Keratinocyte (primary cell): ENCODE measurements at regions not wholly inside any gene's neighbourhood (a gene's known extent, or its start where the extent isn't known, plus 50 kb on each side); places are given as distances from the start of the nearest gene placed in this dataset.

Experiments used
- DNase-seq: peaks from one replicate; pipeline ENCODE4 v3.0.0-alpha.2; 2011; ENCODE audit warnings: low read depth, missing footprints, low spot score
- FAIRE-seq: peaks from 2 replicates; lab custom pipeline; 2011; peaks lifted over from hg19 to GRCh38; lab: Jason Lieb, UNC
- H2AFZ ChIP-seq: 2 replicates; pipeline ENCODE4 v1.6.0; 2012; ENCODE audit warnings: low read length, control low read depth, inconsistent platforms; ENCODE audit not compliant: control insufficient read depth
- H3K27ac ChIP-seq: 2 replicates; pipeline ENCODE4 v1.5.1; 2011; ENCODE audit warnings: low read length; ENCODE audit not compliant: control insufficient read depth, insufficient read depth
- H3K27me3 ChIP-seq: 3 replicates; pipeline ENCODE4 v1.6.0; 2011; ENCODE audit warnings: low read length; ENCODE audit not compliant: control insufficient read depth, insufficient read depth; ENCODE audit errors: extremely low read depth
- H3K36me3 ChIP-seq, 2 experiments: 2 replicates in 1 of 2; 3 replicates in 1 of 2; pipeline ENCODE4 v1.5.1; 2011; ENCODE audit warnings: low read length in 2 of 2, mild to moderate bottlenecking in 1 of 2; ENCODE audit not compliant: control insufficient read depth in 2 of 2, insufficient read depth in 2 of 2; ENCODE audit errors: extremely low read depth in 1 of 2
- H3K4me1 ChIP-seq: 3 replicates; pipeline ENCODE4 v1.5.1; 2011; ENCODE audit warnings: low read length; ENCODE audit not compliant: control insufficient read depth, insufficient read depth; ENCODE audit errors: extremely low read depth
- H3K4me2 ChIP-seq: 3 replicates; pipeline ENCODE4 v1.6.0; 2011; ENCODE audit warnings: low read depth, low read length; ENCODE audit not compliant: control insufficient read depth, insufficient read depth; ENCODE audit errors: extremely low read depth
- H3K4me3 ChIP-seq, 3 experiments: fragments of 200-600 bp in 1 of 3; sonication (generic) in 1 of 3; 2 replicates in 2 of 3; 3 replicates in 1 of 3; pipeline ENCODE4 v1.5.1; 2011 to 2016; ENCODE audit warnings: low read length in 3 of 3, mild to moderate bottlenecking in 3 of 3, control low read depth in 2 of 3, inconsistent platforms in 1 of 3, low read depth in 1 of 3, mixed read lengths in 1 of 3, mixed run types in 1 of 3, moderate library complexity in 1 of 3; ENCODE audit not compliant: control insufficient read depth in 2 of 3, insufficient read depth in 2 of 3; ENCODE audit errors: extremely low read depth in 1 of 3
- H3K79me2 ChIP-seq: 2 replicates; pipeline ENCODE4 v1.6.0; 2012; ENCODE audit warnings: low read length; ENCODE audit not compliant: control insufficient read depth, insufficient read depth
- H3K9ac ChIP-seq: 3 replicates; pipeline ENCODE4 v1.6.0; 2011; ENCODE audit warnings: low read length; ENCODE audit not compliant: control insufficient read depth, insufficient read depth; ENCODE audit errors: extremely low read depth
- H3K9me1 ChIP-seq: 3 replicates; pipeline ENCODE4 v1.6.0; 2011; ENCODE audit warnings: low read length; ENCODE audit not compliant: control insufficient read depth, insufficient read depth; ENCODE audit errors: extremely low read depth
- H3K9me3 ChIP-seq: 2 replicates; pipeline ENCODE4 v1.5.1; 2012; ENCODE audit warnings: low read depth, low read length; ENCODE audit not compliant: control insufficient read depth
- H4K20me1 ChIP-seq: 3 replicates; pipeline ENCODE4 v1.6.0; 2011; ENCODE audit warnings: low read length; ENCODE audit not compliant: control insufficient read depth, insufficient read depth; ENCODE audit errors: extremely low read depth
- EZH2 ChIP-seq: IDR thresholded peaks from one replicate; pipeline ENCODE4 v1.6.1; 2012; ENCODE audit warnings: inconsistent platforms, mild to moderate bottlenecking, low read length, moderate library complexity
- dilution Hi-C: fragments of 300-500 bp; cut with MboI; formaldehyde crosslinking; loops from one replicate; pipeline ENCODE4 v1.7.0; 2020; ENCODE audit warnings: low sequenced_read_pairs; ENCODE audit not compliant: extremely low pct_ligation_motif_present
- TF ChIP-seq, protein P1 (sequence below), 3 experiments: IDR thresholded peaks in 1 of 3; conservative IDR thresholded peaks in 1 of 3; optimal IDR thresholded peaks in 1 of 3; 2 replicates in 2 of 3; 3 replicates in 1 of 3; pipeline versions ENCODE3 to v1.5.1; 2011; ENCODE audit warnings: low read length in 3 of 3, mild to moderate bottlenecking in 3 of 3, moderate library complexity in 2 of 3, control low read depth in 1 of 3, inconsistent platforms in 1 of 3; ENCODE audit not compliant: insufficient read depth in 2 of 3; ENCODE audit errors: extremely low read depth in 1 of 3

DNA sequence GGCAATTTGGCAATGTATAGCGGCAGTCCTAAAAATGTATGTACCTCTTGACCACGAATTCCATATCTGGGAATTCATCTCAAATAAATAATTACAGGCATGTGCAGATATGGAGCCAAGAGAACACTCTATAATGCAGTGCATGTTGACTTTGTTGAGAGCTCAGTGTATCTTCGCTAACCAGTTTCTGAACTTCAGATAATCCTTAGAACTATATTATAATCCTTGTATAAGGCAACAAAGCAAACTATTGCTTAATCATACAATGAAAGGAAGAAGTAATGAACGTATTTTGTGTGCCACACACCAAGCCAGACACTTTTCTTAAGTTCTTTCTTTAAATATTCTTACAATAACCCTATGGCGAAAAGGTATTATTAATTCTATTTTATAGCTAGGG is 168.5 kb downstream of the SMIM20 start:
- Histone ChIP-seq H3K9ac (no peak overlapping the region), H3K27me3 (peaks cover 3% of the 10 kb centered on the region), H3K9me3 (peaks cover 3% of the 10 kb centered on the region), H3K36me3 (no peaks in the 10 kb centered on the region), H3K79me2 (no peaks in the 10 kb centered on the region), H2AFZ (no peak overlapping the region), H3K4me1 (peaks cover 37% of the 10 kb centered on the region), H3K27ac (no peak overlapping the region), H4K20me1 (no peaks in the 10 kb centered on the region), H3K4me3 (no peak overlapping the region), H3K9me1 (no peaks in the 10 kb centered on the region), H3K4me2 (no peak overlapping the region)
- FAIRE-seq, result no peak
- dilution Hi-C loops, result no loop called here
- TF ChIP-seq, protein P1, sequence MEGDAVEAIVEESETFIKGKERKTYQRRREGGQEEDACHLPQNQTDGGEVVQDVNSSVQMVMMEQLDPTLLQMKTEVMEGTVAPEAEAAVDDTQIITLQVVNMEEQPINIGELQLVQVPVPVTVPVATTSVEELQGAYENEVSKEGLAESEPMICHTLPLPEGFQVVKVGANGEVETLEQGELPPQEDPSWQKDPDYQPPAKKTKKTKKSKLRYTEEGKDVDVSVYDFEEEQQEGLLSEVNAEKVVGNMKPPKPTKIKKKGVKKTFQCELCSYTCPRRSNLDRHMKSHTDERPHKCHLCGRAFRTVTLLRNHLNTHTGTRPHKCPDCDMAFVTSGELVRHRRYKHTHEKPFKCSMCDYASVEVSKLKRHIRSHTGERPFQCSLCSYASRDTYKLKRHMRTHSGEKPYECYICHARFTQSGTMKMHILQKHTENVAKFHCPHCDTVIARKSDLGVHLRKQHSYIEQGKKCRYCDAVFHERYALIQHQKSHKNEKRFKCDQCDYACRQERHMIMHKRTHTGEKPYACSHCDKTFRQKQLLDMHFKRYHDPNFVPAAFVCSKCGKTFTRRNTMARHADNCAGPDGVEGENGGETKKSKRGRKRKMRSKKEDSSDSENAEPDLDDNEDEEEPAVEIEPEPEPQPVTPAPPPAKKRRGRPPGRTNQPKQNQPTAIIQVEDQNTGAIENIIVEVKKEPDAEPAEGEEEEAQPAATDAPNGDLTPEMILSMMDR (optimal IDR thresholded peaks at IDR 0.05 in 1 of 3, IDR thresholded peaks at IDR 0.05 in 1 of 3, conservative IDR thresholded peaks at IDR 0.05 in 1 of 3; ENCODE audit: extremely low read depth in 1 of 3, insufficient read depth in 2 of 3, low read length in 3 of 3), result no peak
- no peak for TF ChIP-seq EZH2
- no peak for DNase-seq

DNA sequence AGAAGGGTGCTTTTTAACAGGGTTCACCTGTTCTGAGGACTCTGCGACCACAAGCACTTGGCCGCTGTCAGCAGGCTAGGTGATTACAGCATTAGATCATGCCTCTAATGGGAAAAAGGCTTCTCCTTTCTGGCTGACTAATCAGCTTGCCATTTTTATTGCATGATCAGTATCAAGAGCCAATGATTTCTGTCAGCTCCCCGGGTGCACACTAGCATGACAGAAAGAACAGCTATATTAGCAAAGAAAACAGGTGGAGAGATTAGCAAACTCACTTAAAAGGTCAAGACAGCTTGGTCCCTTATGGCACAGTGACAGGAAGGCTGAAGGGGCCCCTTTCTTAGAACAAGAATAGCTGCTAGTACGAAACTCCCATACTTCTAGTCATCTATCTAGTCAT is 170.0 kb downstream of the SMIM20 start:
- no peaks in the 10 kb centered on the region for H4K20me1 ChIP-seq
- H3K9me1 ChIP-seq, result no peaks in the 10 kb centered on the region
- no peak overlapping the region for H3K4me3 ChIP-seq
- no peaks in the 10 kb centered on the region for H3K36me3 ChIP-seq
- DNase-seq, result peak; percentile 74
- TF ChIP-seq, protein P1 (optimal IDR thresholded peaks at IDR 0.05 in 1 of 3, IDR thresholded peaks at IDR 0.05 in 1 of 3, conservative IDR thresholded peaks at IDR 0.05 in 1 of 3; ENCODE audit: extremely low read depth in 1 of 3, insufficient read depth in 2 of 3, low read length in 3 of 3), result no peak
- no peak for TF ChIP-seq EZH2
- H3K4me2 ChIP-seq, result peak overlapping the region; percentile 47
- H3K4me1 ChIP-seq, result peaks cover 51% of the 10 kb centered on the region
- H3K27me3 ChIP-seq, result no peaks in the 10 kb centered on the region
- FAIRE-seq, result peak; percentile 98
- no peak overlapping the region for H3K27ac ChIP-seq
- H3K9me3 ChIP-seq, result no peaks in the 10 kb centered on the region
- dilution Hi-C loops, result no loop called here
- H3K9ac ChIP-seq, result no peak overlapping the region
- no peak overlapping the region for H2AFZ ChIP-seq
- H3K79me2 ChIP-seq, result no peaks in the 10 kb centered on the region
